A549 (cell line): ENCODE measurements at regions not wholly inside any gene's neighbourhood (a gene's known extent, or its start where the extent isn't known, plus 50 kb on each side); places are given as distances from the start of the nearest gene placed in this dataset.

Experiments
- CTCF ChIP-seq: fragments of >200 bp; sonication (Bioruptor Twin); formaldehyde crosslinking; IDR thresholded peaks from 3 replicates; pipeline ENCODE4 v1.5.1; 2016
- EP300 ChIP-seq, 2 experiments: fragments of >200 bp; sonication (Bioruptor Twin); formaldehyde crosslinking; IDR thresholded peaks; 2 replicates in 1 of 2; 3 replicates in 1 of 2; pipeline ENCODE4 v1.6.1; 2016 to 2017
- FOSL2 ChIP-seq, 2 experiments: fragments of 450-650 bp in 1 of 2; fragments of >200 bp in 1 of 2; sonication (Bioruptor Twin) in 1 of 2; formaldehyde crosslinking; IDR thresholded peaks; 2 replicates each; pipeline versions ENCODE4 v1.5.0 to v1.6.1; 2016 to 2020; ENCODE audit warnings: mild to moderate bottlenecking in 1 of 2, moderate library complexity in 1 of 2
- HOXB5 ChIP-seq: fragments of 250-450 bp; sonication (Bioruptor Pico); IDR thresholded peaks from 2 replicates; pipeline ENCODE4 v1.5.0; 2020; ENCODE audit warnings: mild to moderate bottlenecking, moderate library complexity
- KDM1A ChIP-seq: fragments of 200-600 bp; sonication (generic); IDR thresholded peaks from 2 replicates; pipeline ENCODE4 v1.6.1; 2016; ENCODE audit warnings: low read depth, mild to moderate bottlenecking
- MAFK ChIP-seq: fragments of 450-650 bp; IDR thresholded peaks from 2 replicates; pipeline ENCODE4 v1.6.1; 2014; ENCODE audit not compliant: partially characterized antibody
- MAX ChIP-seq: IDR thresholded peaks from 2 replicates; pipeline ENCODE4 v1.6.1; 2012
- POLR2A ChIP-seq: IDR thresholded peaks from 2 replicates; pipeline ENCODE4 v1.6.1; 2012; ENCODE audit warnings: mild to moderate bottlenecking, low read length
- REST ChIP-seq: fragments of 200-600 bp; sonication (generic); IDR thresholded peaks from 2 replicates; pipeline ENCODE4 v1.6.1; 2016; ENCODE audit warnings: antibody characterized with exemption, mild to moderate bottlenecking, moderate library complexity
- SMC3 ChIP-seq: fragments of >200 bp; sonication (Bioruptor Twin); formaldehyde crosslinking; IDR thresholded peaks from 3 replicates; pipeline ENCODE4 v1.6.1; 2018; ENCODE audit warnings: inconsistent platforms
- TP53 ChIP-seq: fragments of 250-450 bp; sonication (Bioruptor Pico); IDR thresholded peaks from 2 replicates; pipeline ENCODE4 v1.5.0; 2021; ENCODE audit warnings: mild to moderate bottlenecking, moderate library complexity
- USF2 ChIP-seq: fragments of 450-650 bp; IDR thresholded peaks from 2 replicates; pipeline ENCODE4 v1.6.1; 2014; ENCODE audit warnings: antibody characterized with exemption

GRCh38 chr10:120972259-120972658, 121.1 kb downstream of the WDR11 start:
- TF ChIP-seq POLR2A (no peak), MAX (no peak), FOSL2 (IDR thresholded peaks at IDR 0.05) (no peak), FOSL2 (CRISPR knock-in tag; IDR thresholded peaks at IDR 0.05) (no peak), CTCF (no peak), EP300 (IDR thresholded peaks at IDR 0.05) (no peak), MAFK (no peak), KDM1A (no peak), SMC3 (no peak), HOXB5 (CRISPR knock-in tag) (no peak), USF2 (no peak), REST (no peak), TP53 (CRISPR knock-in tag) (no peak)
